SK-N-MC (cell line): ENCODE measurements at regions not wholly inside any gene's neighbourhood (a gene's known extent, or its start where the extent isn't known, plus 50 kb on each side); places are given as distances from the start of the nearest gene placed in this dataset.
A peak's percentile ranks its signal among the peaks of the same experiment; 100 is the strongest.

Experiments used
- DNase-seq: peaks from one replicate; pipeline ENCODE4 v3.0.0-alpha.2; 2011; ENCODE audit warnings: low read depth, low spot score
- H3K27ac ChIP-seq: fragments of 200-600 bp; sonication (generic); 2 replicates; pipeline ENCODE4 v1.5.1; 2016; ENCODE audit warnings: mixed run types
- H3K36me3 ChIP-seq: fragments of 200-600 bp; sonication (generic); 2 replicates; pipeline ENCODE4 v1.6.1; 2017; ENCODE audit warnings: antibody characterized with exemption, low read length, mixed read lengths; ENCODE audit not compliant: insufficient read depth
- H3K4me3 ChIP-seq: fragments of 200-600 bp; sonication (generic); 2 replicates; pipeline ENCODE4 v1.5.1; 2016
- H3K9ac ChIP-seq: fragments of 200-600 bp; sonication (generic); 2 replicates; pipeline ENCODE4 v1.8.0; 2017; ENCODE audit warnings: mixed run types, mixed read lengths; ENCODE audit not compliant: insufficient read length
- H3K9me3 ChIP-seq: fragments of 200-600 bp; sonication (generic); 2 replicates; pipeline ENCODE4 v1.6.1; 2017; ENCODE audit warnings: low read depth, mild to moderate bottlenecking, antibody characterized with exemption, low read length, moderate library complexity, mixed read lengths
- EZH2 ChIP-seq: fragments of 200-600 bp; sonication (generic); IDR thresholded peaks from one replicate; pipeline ENCODE4 v1.6.1; 2017; ENCODE audit warnings: antibody characterized with exemption
- FOXP2 ChIP-seq: optimal IDR thresholded peaks from 2 replicates; pipeline ENCODE3; 2011; ENCODE audit warnings: mild to moderate bottlenecking, moderate library complexity; ENCODE audit not compliant: insufficient read depth; ENCODE audit errors: extremely low read length, control extremely low read depth
- POLR2AphosphoS5 ChIP-seq: IDR thresholded peaks from 2 replicates; pipeline ENCODE4 v1.6.1; 2012; ENCODE audit warnings: mild to moderate bottlenecking, low read depth, low read length, borderline replicate concordance

DNA sequence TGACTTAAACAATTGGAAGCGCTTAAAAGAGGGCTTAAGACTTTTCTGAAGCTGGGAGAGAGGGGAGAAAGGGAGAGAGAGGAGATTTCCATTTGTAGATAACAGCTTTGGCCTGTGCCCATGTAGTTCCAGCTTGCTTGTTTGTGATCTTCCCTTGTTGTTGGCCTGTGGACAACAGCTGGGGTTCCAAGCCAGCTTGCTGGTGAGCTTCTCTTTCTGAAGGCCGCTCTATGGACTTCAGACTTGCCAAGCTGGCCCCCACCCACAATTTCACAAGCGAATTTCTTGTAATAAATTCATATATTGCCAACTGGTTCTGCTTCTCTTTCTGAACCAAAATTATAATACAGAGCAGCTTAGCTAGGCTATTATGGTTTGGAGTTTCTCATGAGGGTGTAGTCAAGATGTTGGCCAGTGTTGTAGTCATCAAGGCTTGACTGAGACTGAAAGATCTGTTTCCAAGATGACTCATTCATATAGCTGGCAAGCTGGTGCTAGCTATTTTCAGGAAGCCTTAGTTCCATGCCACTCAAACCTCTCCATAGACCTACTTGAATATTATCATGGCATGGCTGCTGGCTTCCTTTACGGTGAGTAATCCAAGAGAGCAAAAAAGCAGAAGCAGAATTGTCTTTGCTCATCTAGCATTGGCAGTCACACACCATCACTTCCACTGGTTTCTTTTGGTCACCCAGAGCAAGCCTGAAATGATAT is 89.4 kb downstream of the ATP23 start:
- Histone ChIP-seq H3K9me3 (peaks cover 2% of the 10 kb centered on the region; the same call in 1 of the 2 replicates), H3K27ac (no peak overlapping the region), H3K9ac (no peak overlapping the region), H3K4me3 (no peak overlapping the region), H3K36me3 (no peaks in the 10 kb centered on the region)
- no peak for DNase-seq
- no peak for TF ChIP-seq FOXP2
- TF ChIP-seq EZH2, result no peak
- no peak for TF ChIP-seq POLR2AphosphoS5

DNA sequence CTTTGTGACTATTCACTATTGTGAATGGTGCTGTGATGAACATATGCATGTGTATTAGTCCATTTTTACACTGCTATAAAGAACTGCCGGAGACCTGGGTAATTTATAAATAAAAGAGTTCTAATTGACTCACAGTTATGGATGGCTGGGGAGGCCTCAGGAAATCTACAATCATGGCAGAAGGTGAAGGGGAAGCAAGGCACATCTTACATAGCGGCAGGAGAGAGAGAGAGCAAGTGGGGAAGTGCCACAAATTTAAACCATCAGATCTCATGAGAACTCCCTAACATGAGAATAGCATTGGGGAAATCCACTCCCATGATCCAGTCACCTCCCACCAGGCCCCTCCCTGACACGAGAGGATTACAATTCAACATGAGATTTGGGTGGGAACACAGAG is 90.8 kb downstream of the ATP23 start:
- no peak overlapping the region for H3K27ac ChIP-seq
- TF ChIP-seq EZH2 (no peak), FOXP2 (no peak), POLR2AphosphoS5 (no peak)

DNA sequence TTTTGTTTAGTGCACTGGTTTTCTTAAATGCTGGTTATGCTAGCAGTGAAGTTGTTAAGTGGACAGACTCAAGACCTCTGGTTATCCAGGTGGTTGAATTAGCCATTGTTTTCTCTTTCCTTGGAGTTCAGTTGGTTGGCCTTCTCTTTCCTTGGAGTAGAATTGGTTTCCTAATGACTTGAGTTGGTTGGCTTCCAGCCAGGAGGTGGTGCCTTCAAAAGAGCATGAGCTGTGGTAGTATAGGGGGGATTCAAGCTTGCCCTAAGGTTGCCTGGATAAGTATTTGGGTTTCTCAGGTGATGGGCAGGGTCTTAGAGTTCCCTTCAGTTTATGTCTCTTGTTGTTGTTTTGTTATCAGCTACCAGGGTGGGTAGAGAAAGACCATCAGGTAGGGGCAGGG is 92.5 kb downstream of the ATP23 start:
- Histone ChIP-seq H3K9ac (no peak overlapping the region), H3K27ac (no peak overlapping the region), H3K4me3 (no peak overlapping the region), H3K9me3 (peaks cover 2% of the 10 kb centered on the region; the same call in 1 of the 2 replicates), H3K36me3 (no peaks in the 10 kb centered on the region)
- no peak for TF ChIP-seq POLR2AphosphoS5
- TF ChIP-seq FOXP2, result no peak
- no peak for TF ChIP-seq EZH2
- DNase-seq, result no peak

More for the DNA sequence above, 90.8 kb downstream of the ATP23 start:
- no peak overlapping the region for H3K4me3 ChIP-seq
- H3K36me3 ChIP-seq, result no peaks in the 10 kb centered on the region
- peaks cover 2% of the 10 kb centered on the region; the same call in 1 of the 2 replicates for H3K9me3 ChIP-seq
- H3K9ac ChIP-seq, result no peak overlapping the region
- no peak for DNase-seq

DNA sequence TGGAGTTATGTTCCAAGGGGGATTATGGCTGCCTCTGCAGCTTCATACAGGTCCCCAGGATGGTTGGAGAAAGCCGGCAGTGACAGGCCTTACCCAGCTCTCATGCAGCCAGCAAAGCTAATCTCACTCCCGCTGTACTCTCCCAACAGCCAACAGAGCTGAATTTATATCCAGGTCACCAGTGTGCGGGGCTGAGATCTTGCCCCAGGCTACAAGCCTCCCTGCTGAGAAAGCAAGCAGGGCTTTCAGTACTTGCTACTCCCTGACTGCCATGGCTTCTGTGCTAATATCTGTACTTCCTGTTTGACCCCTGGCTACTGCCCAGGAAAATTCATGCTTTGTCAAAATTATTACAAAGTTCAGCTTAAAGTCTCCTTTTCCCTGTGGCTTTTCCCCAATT is 92.9 kb downstream of the ATP23 start:
- peak; percentile 8 for DNase-seq
- H3K36me3 ChIP-seq, result no peaks in the 10 kb centered on the region
- no peak overlapping the region for H3K9ac ChIP-seq
- peak overlapping the region; percentile 15; the same call in 1 of the 2 replicates for H3K4me3 ChIP-seq
- peaks cover 2% of the 10 kb centered on the region; the same call in 1 of the 2 replicates for H3K9me3 ChIP-seq
- no peak overlapping the region for H3K27ac ChIP-seq
- TF ChIP-seq FOXP2, result no peak
- no peak for TF ChIP-seq POLR2AphosphoS5
- TF ChIP-seq EZH2, result no peak

DNA sequence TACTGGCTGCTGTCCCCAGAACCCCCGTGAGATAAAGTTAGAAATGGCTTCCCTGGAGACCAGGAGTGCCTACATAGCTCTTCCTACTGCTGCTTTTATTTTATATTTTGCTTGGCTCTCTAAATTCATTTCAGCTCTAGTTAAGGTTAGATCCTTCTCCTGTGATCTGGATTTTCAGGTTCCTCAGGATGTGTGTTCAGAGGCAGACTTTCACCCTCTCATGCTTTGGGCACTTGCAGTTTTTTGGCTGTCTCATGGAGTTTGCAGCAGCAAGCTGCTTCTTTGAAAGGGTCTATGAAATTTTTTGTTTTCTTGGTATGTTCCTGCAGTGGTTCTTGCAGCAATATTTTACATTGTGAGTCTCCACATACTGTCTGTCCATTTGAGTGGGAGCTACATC is 93.3 kb downstream of the ATP23 start:
- peaks cover 2% of the 10 kb centered on the region; the same call in 1 of the 2 replicates for H3K9me3 ChIP-seq

DNA sequence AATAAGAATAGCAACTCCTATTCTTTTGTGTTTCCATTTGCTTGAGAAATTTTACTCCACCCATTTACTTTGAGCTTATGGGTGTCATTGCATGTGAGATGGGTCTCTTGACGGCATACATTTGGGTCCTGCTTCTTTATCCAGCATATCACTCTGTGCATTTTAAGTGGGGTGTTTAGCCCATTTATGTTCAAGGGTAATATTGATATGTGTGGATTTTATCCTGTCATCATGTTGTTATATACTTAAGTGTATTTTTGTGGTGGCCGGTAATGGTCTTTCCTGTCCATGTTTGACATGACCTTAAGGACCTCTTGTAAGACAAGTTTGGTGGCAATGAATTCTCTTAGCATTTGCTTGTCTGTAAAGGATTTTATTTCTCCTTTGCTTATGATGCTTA is 100.1 kb downstream of the ATP23 start:
- Histone ChIP-seq H3K4me3 (no peak overlapping the region), H3K9ac (no peak overlapping the region), H3K36me3 (no peaks in the 10 kb centered on the region), H3K9me3 (no peaks in the 10 kb centered on the region), H3K27ac (no peak overlapping the region)
- no peak for DNase-seq
- no peak for TF ChIP-seq POLR2AphosphoS5
- TF ChIP-seq EZH2, result no peak
- TF ChIP-seq FOXP2, result no peak

More for the DNA sequence above, 93.3 kb downstream of the ATP23 start:
- Histone ChIP-seq H3K27ac (no peak overlapping the region), H3K4me3 (peak overlapping the region; percentile 15; the same call in 1 of the 2 replicates), H3K9ac (no peak overlapping the region), H3K36me3 (no peaks in the 10 kb centered on the region)
- no peak for TF ChIP-seq EZH2
- TF ChIP-seq FOXP2, result no peak
- no peak for TF ChIP-seq POLR2AphosphoS5
- DNase-seq, result no peak

DNA sequence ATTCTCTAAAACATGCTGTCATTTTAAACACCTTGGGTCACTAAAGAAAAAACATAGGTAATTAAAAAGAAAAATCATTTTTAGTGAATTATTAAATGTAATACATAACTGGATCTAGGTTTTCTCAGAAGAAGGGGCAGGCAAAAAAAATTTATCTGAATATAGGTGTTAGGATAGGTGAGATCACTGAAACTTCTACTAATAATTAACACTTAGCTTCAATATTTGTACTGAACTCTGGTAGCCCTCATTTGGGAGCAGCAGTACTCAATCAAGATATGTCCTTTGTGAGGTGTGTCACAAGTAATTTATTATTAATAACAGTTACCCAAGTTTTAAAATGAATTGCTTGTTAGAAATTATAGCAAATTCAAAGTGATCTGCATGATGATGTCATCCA is 103.6 kb downstream of the ATP23 start:
- no peaks in the 10 kb centered on the region for H3K36me3 ChIP-seq
- H3K9ac ChIP-seq, result no peak overlapping the region

DNA sequence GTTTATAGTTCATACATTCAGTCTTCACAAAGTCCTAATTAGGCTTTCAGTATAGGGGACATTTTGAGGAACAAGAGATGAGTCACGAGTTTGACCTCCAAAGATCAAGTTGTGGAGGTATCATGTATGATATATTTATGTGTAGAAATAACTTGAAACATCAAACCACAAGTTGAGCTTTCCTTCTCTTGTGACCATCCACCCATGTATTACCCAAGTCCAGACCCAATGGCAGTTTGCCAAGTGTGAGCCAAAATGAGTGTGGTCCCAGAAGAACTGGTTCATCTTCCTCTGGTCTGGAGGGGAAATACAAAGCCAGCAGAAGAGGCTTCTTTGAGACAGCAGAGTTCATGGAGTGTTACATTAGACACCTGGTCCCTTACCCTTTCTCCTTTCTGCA is 104.9 kb downstream of the ATP23 start:
- H3K4me3 ChIP-seq, result no peak overlapping the region
- no peaks in the 10 kb centered on the region for H3K9me3 ChIP-seq
- no peak for DNase-seq
- TF ChIP-seq POLR2AphosphoS5, result no peak
- TF ChIP-seq EZH2, result no peak
- TF ChIP-seq FOXP2, result no peak
- no peak overlapping the region for H3K9ac ChIP-seq
- no peaks in the 10 kb centered on the region for H3K36me3 ChIP-seq
- no peak overlapping the region for H3K27ac ChIP-seq

More for the DNA sequence above, 103.6 kb downstream of the ATP23 start:
- Histone ChIP-seq H3K4me3 (no peak overlapping the region), H3K27ac (no peak overlapping the region), H3K9me3 (no peaks in the 10 kb centered on the region)
- no peak for DNase-seq
- TF ChIP-seq EZH2 (no peak), FOXP2 (no peak), POLR2AphosphoS5 (no peak)
